HG02943 (cell line): ENCODE measurements at regions not wholly inside any gene's neighbourhood (a gene's known extent, or its start where the extent isn't known, plus 50 kb on each side); places are given as distances from the start of the nearest gene placed in this dataset.

Source experiments
- ATAC-seq: cut with Tn5 transposase; IDR thresholded peaks from one replicate; pipeline ENCODE4 v1.9.1; 2021; ENCODE audit warnings: mild to moderate bottlenecking, low read depth, moderate library complexity; ENCODE audit not compliant: unreplicated experiment

DNA sequence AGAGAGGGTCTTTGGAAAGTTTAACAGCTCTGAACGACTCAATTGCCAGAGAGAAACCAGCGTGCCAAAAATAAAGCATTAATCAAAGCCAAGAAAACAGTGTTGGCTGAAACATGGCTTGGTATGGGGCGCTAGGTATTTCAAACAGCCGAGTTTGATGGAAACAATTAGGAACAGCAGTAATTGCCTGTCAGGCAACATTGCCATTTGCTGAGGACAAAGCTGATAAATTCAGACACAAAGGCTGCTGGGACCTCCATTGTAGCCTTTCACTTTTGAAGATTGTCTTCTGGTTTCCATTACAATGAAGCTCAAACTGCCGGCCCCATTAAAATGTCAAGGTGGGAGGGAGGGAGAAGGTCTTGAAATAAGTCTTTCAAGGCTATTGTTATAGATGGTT is 125.4 kb upstream of the SPDL1 start:
- no peak for ATAC-seq

DNA sequence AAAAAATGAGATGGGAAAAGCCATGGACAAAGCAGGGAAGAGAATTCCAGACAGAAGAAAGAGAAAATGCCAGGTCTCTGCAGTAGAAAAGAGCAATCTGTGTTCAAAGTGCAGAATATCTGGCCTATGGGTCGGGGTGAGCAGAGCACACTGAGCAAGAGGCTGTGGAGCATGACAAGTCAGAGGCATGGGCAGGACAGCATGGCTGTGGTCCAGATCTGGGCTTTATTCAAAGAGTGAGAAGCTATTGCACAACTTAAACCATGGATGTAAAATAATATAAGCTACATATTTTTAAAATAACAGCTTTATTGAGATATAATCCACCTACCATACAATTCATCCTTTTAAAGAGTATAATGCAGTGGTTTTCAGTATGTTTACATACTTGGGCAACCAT is 133.1 kb upstream of the SPDL1 start:
- ATAC-seq: no peak

DNA sequence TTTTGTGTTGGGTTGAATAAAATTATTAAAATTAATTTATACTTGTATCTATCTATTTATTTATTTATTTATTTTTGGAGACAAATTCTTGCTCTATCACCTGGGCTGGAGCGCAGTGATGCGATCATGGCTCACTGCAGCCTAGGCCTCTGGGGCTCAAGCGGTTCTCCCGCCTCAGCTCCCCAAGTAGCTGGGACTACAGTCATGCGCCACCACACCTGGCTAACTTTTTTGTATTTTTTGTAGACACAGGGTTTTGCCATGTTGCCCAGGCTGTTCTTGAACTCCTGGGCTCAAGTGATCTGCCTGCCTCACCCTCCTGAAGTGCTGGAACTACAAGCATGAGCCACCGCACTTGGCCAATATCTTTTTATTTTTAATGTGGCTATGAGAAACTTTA is 134.7 kb upstream of the SPDL1 start:
- no peak for ATAC-seq

DNA sequence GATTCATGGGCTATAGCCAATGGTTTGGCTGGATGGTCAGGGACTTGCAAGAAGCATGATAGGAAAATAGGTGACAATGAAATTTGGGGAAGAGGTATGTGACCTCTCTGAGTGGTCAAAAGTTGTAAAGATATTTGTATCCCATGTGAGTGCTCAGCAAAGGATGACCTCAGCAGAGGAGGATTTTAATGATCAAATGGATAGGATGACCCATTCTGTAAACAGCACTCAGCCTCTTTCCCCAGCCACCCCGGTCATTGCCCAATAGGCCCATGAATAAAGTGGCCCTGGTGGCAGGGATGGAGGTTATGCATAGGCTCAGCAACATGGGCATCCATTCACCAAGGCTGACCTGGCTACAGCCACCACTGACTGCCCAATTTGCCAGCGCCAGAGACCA is 138.4 kb upstream of the SPDL1 start:
- ATAC-seq: no peak

DNA sequence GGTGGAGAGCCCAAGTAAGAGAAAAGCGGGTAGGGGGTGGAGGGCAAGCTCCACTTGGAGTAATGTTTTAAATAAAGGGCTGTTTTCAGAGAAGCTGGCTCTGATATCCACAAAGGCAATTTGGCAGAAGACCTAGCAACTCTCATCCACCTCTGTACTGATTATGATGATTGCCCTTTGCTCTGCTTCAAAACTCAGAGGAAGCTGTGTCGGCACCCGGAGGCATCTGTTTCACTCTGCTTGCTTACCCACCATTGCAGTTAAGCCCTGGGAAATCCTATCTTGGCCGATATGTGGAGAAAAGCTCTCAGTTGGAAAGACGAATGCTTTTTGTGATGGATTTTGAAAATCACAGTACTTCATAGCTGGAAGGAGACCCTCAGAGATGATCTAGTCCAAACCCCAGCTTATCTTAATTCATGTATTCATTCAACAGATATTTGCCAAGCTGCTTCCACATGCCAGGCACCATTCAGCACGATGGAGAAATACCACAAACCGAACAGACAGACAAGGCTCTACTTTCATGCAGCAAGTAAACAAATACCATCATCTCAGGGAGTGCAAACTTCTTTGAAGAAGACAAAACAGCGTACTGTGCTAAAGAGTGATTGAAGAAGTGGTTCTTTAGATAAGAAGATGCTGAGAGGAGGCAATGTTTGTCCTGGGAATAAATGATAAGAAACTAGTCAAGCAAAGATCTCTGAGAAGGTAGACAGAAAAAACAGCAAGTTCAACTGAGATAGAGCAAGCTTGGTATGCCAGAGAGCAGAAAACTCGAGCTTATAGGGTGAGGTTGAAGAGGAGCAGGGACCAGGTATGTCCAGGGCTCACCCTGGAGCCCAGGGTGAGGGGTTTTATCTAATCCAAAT is 140.4 kb upstream of the SPDL1 start:
- ATAC-seq: no peak

DNA sequence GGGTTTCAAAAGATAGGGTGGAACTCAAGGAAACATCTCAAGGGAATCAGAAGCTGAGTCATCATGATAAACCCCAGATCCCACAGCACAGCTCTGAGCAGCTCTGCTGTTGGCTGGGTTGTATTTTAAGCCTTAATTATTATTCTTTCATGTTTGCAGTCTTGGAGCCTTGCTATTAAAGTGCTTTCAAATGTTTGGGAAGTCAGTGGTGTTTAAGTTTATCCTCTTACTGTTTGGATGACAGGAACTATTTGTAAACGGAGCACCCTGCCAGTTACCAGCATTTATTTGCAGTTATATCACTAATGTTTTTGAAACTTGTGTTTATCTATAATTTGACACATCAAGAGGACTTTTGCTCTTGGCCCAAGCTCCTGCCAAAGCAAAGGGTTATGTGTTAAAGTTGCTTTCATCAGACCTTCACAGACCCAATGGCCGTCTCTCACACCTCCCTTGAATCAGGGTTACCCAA is 141.1 kb upstream of the SPDL1 start:
- ATAC-seq: no peak

DNA sequence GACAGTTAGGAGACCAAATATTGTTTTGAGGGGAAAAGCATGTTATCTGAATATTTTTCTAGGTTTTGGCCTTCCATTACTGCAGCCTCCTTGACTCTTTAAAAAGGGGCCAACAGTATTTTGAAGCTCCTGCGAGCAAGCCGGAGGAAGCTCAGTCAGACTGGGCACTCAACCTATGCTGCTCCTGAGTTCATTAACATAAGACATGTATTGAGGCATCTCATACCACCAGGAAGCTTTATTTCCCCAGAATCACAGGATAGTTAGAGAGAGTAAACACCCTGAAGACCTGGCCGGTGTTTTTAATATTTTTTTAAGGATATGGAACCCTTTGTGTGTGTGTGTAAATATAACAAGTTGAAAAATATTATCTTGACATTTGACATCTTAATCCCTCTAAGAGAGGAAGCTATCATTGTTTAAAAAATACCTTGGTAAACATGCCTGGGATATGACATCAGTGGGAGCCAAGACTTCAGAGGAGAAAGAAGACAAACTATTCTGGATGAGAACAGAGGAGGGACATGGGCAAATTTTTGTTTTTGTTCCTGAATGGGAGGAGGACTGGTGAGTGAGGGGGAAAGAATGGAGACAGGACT is 139.3 kb upstream of the SLIT3 start:
- no peak for ATAC-seq

DNA sequence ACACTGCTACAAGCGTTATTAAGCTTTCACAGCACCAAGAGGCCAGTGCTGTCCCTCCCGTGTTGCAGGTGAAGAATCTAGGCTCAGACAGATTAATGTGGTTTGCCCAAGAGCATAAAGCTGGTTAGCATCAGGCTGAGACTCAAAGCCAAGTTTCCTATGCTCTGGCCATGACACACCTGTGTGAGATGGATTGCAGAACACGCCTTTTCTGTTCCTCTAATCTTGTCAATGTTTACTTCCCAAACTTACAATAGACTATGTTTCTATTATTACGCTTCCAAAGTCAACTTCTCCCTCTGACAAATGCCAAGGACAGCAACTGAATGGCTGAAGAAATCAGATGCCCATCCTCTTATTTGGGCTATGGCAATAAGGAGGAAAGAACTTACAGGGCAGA is 138.4 kb upstream of the SLIT3 start:
- ATAC-seq: no peak

DNA sequence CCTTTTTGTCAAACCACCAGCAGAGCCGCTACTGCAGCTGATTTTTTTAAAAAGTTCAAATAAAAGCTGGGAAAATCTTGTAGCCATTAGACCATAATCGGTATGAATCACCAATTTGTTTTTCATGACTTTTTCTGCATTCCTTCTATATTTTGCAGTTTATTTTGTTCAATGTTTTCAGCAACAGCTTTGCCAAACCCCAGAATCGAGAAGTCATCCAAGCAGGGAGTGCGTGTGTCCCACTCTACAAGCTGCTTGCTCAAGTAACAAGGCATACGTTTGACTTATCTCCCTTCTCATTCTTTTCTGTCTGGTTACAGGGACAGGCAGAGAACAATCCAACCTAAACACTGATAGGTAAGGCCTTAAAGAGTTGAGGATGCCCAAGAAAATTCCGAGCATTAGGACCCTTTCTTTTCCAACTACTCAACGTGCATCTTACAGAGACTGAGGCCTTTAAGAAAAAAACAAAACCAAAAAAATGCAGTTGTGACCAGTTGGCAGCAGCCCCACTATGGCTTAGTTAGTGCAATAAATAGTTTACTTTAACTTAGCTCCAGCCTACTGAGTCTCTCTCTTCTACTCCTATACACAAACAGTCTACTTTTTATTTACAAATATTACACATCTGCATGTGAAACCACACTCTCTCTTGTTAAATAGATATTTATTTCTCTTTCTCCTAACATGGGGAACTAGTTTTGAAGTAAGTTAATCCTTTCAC is 134.7 kb upstream of the SLIT3 start:
- no peak for ATAC-seq

DNA sequence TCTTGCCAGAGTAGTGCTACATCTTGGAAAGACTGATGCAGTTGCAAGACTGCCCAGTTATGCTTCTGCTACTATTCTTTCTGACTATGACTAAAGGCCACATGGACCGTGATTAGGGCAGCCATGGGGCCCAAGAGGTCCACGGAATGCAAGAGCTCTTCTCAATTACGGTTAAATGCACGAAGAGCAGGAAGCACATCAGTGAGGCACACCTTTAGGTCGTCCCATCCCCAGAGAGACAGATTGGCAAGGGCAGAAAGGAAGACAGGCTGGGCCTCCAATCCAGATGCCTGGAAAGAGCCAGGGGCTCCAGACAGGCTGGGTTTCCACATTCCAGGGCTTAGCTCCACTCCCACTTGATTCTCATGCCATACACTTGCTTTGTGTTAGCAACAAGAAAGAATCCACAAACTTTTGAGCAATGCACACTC is 132.3 kb upstream of the SLIT3 start:
- ATAC-seq: no peak

DNA sequence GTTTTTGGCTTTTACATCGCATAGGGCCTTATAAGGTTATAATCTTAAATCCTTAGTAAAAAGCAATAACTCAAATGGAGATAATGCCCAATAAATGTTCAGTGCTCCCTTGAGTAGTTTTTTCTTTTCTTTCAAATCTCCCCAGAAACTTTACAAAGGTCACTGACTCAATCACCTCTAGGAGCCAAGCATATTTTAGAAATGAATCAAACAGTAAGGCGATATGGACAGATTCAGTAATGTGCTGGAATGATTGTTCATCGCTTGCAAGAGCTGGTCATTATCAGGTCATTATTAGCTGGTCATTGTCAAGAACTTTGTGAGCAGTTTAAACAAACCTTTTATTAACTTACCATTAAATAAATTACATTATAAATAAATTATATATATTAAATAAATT is 130.4 kb upstream of the SLIT3 start:
- no peak for ATAC-seq

DNA sequence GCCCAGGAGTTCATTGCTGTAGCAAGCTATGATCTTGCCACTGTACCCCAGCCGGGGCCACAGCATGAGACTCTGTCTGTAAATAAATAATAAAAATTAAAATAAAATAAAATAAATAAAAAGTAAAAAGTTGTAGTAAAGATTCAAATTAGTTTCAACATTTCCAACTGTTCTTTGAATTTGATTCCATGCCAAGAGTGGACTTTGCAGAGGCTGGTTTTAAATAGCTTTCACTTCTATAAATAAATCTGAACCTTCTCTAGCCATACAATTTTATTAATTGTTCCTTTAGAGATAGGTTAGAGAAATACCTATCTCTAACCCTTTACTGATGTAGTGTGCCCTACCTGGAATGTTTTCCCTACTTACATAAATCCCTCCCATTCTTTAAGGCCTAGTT is 129.7 kb upstream of the SLIT3 start:
- ATAC-seq: no peak

DNA sequence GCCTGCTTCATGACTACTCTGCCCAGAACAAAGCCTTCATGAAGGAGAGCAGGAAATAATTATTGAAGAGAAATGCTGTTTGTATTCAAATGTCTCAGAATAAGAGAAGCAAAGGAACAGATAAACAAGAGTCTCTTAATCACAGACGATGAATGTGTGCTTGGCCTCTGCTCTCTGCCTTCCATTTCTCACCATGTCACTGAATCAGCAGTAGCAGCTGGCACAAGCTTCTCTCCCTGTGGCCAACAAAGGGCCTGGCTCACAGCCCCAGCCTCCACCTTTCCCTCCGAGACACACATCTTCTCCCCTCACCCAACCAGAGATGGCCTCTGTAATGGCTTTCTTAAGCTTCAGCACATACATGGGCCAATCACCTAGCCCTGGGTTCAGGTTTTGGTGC is 128.1 kb upstream of the SLIT3 start:
- ATAC-seq: no peak

DNA sequence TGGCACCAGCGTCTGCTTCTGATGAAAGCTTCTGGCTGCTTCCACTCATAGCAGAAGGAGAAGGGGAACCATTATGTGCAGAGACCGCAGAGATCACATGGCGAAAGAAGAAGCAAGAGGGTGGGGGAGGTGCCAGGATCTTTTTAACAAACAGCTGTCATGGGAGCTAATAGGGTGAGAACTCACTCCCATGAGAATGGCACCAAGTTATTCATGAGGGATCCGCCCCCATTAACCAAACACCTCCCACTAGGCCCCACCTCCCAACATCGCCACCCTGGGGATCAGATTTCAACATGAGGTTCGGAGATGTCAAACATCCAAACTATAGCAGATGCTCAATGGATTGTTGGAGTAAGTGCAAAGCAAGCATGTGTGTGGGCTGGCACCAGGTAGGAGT is 125.8 kb upstream of the SLIT3 start:
- no peak for ATAC-seq

DNA sequence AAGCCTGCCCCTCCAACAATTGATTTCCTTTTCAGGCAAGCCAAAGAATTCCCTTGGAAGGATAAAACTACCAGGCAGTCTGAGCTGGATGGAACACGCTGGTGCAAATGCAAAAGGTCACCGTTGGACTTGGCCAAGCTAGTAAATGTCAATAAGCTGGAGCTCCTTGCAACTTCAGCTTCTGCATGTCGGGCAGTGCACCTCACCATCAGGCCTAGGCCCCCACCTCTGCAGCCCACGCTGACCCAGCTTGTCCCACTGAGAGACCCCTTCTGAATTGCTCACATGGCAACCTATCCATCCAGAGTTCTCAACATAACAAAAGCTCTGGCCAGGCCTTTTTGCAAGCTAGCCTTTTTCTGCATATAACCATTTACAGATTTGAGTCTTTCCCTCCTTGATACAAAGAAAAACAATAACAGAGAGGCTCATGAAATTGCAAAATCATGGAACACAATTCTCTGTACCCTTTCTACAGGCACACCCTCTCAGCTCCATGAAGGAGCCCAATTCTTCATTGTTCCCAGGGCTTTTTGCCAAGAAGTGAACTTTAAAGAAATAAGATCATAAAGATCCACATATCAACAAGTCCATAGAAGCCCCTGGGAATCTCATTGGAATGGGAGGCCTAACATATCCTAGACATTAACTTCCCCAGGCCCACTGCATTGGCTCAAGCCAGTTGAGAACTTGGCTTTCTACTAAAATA is 123.9 kb upstream of the SLIT3 start:
- ATAC-seq: no peak

DNA sequence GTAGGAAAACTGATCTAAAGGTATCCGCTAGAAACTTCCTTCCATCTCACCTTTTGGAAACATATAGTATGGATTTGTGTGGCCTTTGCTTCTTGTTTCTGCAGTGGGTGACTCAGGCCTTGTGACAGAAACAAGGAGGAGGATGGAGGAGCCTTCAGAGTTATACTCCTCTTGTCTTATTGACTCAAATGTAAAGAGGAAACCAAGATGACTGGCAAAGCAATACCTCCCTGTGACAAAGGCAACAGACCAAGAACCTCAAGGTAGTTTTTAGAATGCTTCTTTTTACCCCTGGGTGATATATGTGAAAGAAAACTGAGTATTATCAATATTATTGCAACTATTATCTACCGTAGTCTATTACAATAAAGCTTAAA is 123.3 kb upstream of the SLIT3 start:
- no peak for ATAC-seq

DNA sequence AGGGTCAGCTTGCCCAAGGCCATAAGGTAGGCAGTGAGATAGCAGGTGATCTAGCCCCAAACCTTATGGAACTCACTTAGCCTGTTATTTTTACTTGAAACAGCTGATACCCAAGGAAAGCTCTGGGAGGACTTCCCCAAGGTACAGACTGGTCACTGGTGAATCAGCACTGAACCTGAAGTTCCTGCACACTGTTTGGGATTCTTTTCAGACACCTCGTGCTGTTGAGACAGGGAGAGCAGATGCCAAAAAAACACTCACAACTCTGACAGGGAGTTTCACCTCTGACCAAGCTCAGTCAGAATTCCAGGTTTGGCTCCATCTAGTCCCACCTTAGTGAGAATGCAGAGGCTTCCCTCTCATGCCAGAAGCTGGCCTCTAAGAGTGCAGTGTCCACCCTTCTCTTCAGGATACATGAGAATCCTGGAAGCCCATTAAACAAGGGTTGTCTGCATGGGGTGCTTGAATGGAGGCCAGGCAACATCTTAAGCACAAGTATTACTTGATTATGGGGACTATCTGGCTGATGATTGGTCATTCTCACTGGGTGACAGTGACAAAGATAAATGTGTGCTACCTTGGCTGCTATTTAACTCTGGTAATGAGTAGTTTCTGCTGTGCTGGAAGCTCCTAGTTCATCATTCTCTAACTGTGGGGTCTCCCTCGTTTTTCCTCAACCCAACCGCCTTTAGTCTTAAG is 122.8 kb upstream of the SLIT3 start:
- no peak for ATAC-seq

DNA sequence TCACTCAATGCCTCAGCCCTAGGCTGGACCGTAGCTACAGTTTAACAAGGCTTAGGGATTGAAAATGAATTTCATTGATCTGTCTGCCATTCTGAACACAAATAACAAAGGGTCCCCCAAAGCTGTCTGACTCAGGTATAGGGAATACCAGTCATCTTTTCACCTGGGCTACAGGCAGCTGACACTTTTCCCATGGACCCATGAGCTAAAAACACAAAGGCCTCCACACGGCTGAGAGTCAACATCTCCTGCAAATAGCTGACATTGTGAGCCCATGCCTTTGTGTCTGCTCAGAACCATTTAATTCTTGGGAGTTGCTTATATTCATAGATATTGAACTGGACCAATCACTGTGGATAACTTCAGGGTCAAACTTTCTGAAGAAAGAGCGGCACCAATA is 121.1 kb upstream of the SLIT3 start:
- ATAC-seq: no peak

DNA sequence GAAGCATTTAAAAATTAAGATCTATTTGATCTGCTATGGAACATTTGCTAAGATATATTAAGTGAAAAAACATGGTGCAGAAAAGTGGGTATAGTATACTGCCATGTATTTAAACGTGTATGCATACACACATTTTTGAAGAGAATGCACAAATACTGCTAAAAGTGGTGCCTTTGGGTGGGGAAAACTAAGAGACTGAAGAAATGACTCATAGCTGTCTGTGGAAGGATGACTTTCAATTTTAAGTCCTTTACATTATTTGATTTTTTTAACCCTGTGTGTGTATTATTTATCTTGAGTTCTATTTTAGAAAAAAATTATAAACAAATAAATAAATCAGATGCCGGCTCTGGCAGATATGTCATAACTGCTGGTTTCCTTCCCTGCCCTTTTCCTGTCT is 120.7 kb upstream of the SLIT3 start:
- no peak for ATAC-seq

DNA sequence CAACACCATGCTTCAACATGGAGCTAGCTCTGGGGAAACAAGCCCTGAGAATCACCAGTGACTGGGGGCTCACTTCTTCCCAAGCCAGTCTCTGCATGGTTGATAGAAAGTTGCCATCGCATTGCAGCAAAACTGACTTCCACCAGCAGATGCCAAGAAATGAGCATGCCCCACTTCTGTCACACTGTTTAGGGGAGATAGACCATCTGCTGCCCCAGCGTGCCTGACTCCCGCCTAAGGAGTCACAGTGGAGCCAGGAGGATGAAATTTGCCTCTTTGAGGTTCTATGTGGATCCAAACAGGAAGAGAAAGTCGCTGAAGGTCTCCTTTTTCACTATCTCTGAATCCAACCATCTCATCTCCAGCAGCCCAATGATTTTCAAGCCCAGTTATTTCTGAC is 116.7 kb upstream of the SLIT3 start:
- no peak for ATAC-seq
